ENCODE measurements at regions not wholly inside any gene's neighbourhood (a gene's known extent, or its start where the extent isn't known, plus 50 kb on each side); places are given as distances from the start of the nearest gene placed in this dataset.

GRCh38 chr9:90102292-90102901 lies 497.6 kb downstream of the GADD45G start:
- H3K79me2 ChIP-seq (ENCODE audit: insufficient read depth, low read length): no peaks in the 10 kb centered on the region
- H3K27ac ChIP-seq (ENCODE audit: low read depth, low read length): no peak overlapping the region
- H3K4me2 ChIP-seq (ENCODE audit: low read depth, low read length, poor library complexity, severe bottlenecking): no peak overlapping the region
- no peak overlapping the region for H2AFZ ChIP-seq (ENCODE audit: low read depth, low read length, severe bottlenecking)
- no peaks in the 10 kb centered on the region for H3K9me3 ChIP-seq (ENCODE audit: insufficient read depth, low read length)
- no peaks in the 10 kb centered on the region for H3K9me2 ChIP-seq (replicated peaks; ENCODE audit: insufficient read depth, low read length)
- H3K27me3 ChIP-seq (ENCODE audit: low read length): no peaks in the 10 kb centered on the region
- no peaks in the 10 kb centered on the region for H3K36me3 ChIP-seq (ENCODE audit: low read length)
- H3K9ac ChIP-seq (ENCODE audit: low read length): no peak overlapping the region
- no peaks in the 10 kb centered on the region for H4K20me1 ChIP-seq (ENCODE audit: low read depth, low read length)
- no peak overlapping the region for H3K4me3 ChIP-seq (ENCODE audit: insufficient read depth, low read length, poor library complexity, severe bottlenecking)
- TF ChIP-seq EZH2phosphoT487 (conservative IDR thresholded peaks at IDR 0.05; ENCODE audit: low read length): no peak
- peak; percentile 45 for TF ChIP-seq CTCF (IDR thresholded peaks at IDR 0.05; ENCODE audit: insufficient read depth, low read length, poor library complexity, severe bottlenecking)
- no peaks in the 10 kb centered on the region for H3F3A ChIP-seq (ENCODE audit: insufficient read depth)

GRCh38 chr9:90103771-90104170 lies 499.0 kb downstream of the GADD45G start:
- Histone ChIP-seq H3K9me3 (ENCODE audit: insufficient read depth, low read length) (no peaks in the 10 kb centered on the region), H3K27ac (ENCODE audit: low read depth, low read length) (no peak overlapping the region), H3K9ac (ENCODE audit: low read length) (no peak overlapping the region), H2AFZ (ENCODE audit: low read depth, low read length, severe bottlenecking) (no peak overlapping the region), H3K9me2 (replicated peaks; ENCODE audit: insufficient read depth, low read length) (no peaks in the 10 kb centered on the region), H4K20me1 (ENCODE audit: low read depth, low read length) (no peaks in the 10 kb centered on the region), H3K79me2 (ENCODE audit: insufficient read depth, low read length) (no peaks in the 10 kb centered on the region), H3K27me3 (ENCODE audit: low read length) (no peaks in the 10 kb centered on the region), H3F3A (ENCODE audit: insufficient read depth) (no peaks in the 10 kb centered on the region), H3K4me2 (ENCODE audit: low read depth, low read length, poor library complexity, severe bottlenecking) (no peak overlapping the region), H3K4me3 (ENCODE audit: insufficient read depth, low read length, poor library complexity, severe bottlenecking) (no peak overlapping the region), H3K36me3 (ENCODE audit: low read length) (no peaks in the 10 kb centered on the region)
- TF ChIP-seq CTCF (IDR thresholded peaks at IDR 0.05; ENCODE audit: insufficient read depth, low read length, poor library complexity, severe bottlenecking) (no peak), EZH2phosphoT487 (conservative IDR thresholded peaks at IDR 0.05; ENCODE audit: low read length) (no peak)

GRCh38 chr9:90105773-90106172 lies 501.0 kb downstream of the GADD45G start:
- Histone ChIP-seq H3K36me3 (ENCODE audit: low read length) (no peaks in the 10 kb centered on the region), H3K9me3 (ENCODE audit: insufficient read depth, low read length) (no peaks in the 10 kb centered on the region), H3K27ac (ENCODE audit: low read depth, low read length) (no peak overlapping the region), H3K9me2 (replicated peaks; ENCODE audit: insufficient read depth, low read length) (no peaks in the 10 kb centered on the region), H4K20me1 (ENCODE audit: low read depth, low read length) (no peaks in the 10 kb centered on the region), H2AFZ (ENCODE audit: low read depth, low read length, severe bottlenecking) (no peak overlapping the region), H3K9ac (ENCODE audit: low read length) (no peak overlapping the region), H3K27me3 (ENCODE audit: low read length) (no peaks in the 10 kb centered on the region), H3K79me2 (ENCODE audit: insufficient read depth, low read length) (no peaks in the 10 kb centered on the region), H3K4me2 (ENCODE audit: low read depth, low read length, poor library complexity, severe bottlenecking) (no peak overlapping the region), H3K4me3 (ENCODE audit: insufficient read depth, low read length, poor library complexity, severe bottlenecking) (no peak overlapping the region), H3F3A (ENCODE audit: insufficient read depth) (no peaks in the 10 kb centered on the region)
- TF ChIP-seq EZH2phosphoT487 (conservative IDR thresholded peaks at IDR 0.05; ENCODE audit: low read length) (no peak), CTCF (IDR thresholded peaks at IDR 0.05; ENCODE audit: insufficient read depth, low read length, poor library complexity, severe bottlenecking) (no peak)

Data from SU-DHL-6 (cell line).